Anterior cingulate cortex (tissue), 58 donors: ENCODE measurements at regions not wholly inside any gene's neighbourhood (a gene's known extent, or its start where the extent isn't known, plus 50 kb on each side); places are given as distances from the start of the nearest gene placed in this dataset.
A peak's percentile ranks its signal among the peaks of the same experiment; 100 is the strongest.
"Not testable (repeated sequence)": the region's sequence is repeated elsewhere in the genome, so short reads cannot be mapped to it uniquely, and the experiment has no call there.

ENCODE experiments used
- DNase-seq, 58 donors: peaks; one replicate each; lab custom pipeline; 2025; lab: John Stamatoyannopoulos, UW

DNA sequence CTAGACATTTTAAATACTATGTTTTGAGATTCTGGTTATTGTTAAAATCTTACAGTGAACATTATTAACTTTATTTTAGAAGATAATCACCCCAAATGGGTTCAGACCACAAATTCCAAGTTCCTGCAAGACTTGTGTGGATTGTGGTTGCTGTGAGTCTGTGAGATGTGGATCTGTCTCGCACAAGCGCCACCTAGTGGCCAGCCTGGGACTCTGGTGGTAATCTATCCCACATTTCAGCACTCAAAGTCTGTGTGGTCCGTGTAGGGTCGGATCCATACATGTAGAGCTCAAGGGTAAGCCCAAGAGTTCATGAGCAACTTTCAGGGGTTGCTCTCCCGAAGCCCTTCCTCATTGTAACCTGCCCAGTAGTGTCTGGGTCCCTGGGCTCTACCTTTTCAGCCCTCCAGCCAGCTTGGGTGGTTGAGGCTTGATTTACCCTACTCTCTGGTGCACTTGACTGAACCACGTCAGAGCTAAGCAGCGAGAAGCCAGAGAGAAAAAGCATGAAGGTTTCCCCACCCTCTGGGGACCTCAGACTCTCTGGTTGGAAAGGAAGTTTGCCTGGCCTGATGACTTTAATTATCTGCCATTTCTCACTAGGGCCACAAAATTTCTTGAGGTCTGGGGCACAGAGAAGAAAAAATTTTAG, 129.2 kb downstream of the ARHGAP11B start:
- DNase-seq, result not testable (repeated sequence)

DNA sequence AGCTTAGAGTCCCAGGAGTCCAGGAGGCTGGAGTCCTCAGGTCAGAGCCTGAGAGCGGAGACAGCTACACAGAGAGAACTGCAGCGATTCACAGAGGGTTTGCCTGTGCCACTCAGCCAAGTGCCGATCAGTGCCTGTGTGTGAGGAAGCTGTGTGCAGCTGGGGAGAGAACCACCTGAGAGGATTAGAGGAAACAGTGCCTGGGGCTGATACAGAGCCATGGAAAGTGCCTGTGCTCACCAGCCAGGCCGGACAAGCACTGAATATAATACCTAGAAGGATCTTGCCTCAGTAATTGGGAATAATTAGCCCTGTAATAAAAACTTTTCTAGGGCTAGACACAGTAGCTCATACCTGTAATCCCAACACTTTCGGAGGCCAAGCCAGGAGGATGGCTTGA, 134.7 kb downstream of the ARHGAP11B start:
- DNase-seq, result not testable (repeated sequence)

DNA sequence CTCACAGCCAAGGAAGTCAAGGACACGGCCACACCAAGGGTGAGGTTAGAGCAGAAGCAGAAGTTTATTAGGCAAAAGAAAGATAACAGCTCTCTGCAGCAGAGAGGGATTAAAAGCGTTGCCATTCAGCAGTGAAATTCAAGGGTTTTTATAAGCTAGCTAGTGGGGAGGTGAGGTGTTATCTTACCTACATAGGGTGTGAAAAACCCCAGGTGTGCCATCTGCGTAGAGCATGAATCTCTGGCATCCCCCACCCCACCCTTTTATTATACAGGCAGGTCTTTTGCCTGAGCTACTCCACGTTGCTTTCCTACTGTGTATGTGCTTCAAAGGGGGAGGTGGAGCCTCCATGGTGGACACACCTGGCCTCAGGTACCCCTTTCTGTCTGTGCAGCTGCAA, 135.4 kb downstream of the ARHGAP11B start:
- DNase-seq, result not testable (repeated sequence)

DNA sequence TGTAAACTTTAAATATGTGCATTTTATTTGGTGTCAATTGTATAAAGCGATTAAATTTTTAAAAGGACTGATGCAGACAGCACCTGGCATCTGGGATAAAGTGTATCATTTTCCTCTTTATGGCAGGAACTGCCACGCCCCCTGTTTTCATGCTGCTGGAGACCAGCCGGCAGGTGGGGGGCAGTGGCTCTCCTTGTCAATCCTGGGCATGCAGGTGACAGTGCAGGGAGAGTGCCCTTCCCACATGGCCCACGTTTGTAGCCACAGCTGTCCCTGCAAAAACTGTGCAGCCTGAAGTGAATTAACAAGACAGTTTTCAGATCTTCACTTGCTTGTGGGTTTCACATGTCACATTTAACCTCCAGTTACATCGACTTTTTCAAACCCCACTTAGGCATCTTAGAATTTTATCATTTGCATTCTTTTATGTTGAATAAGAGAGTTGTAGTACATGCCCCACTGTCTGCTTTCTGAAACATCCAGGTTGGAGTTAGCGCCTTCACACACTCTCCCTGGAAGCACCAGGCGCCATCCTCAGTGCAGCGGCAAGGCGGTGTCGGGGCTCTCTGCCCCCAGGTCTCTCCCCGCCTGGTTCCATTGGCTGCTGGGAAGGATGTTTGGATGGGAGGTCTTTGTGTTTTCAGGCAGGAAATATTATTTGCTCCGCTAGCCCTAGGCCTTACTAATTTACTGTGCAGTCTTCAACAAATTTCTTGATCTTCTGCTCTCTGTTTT, 134.2 kb upstream of the FAN1 start:
- not testable (repeated sequence) for DNase-seq

DNA sequence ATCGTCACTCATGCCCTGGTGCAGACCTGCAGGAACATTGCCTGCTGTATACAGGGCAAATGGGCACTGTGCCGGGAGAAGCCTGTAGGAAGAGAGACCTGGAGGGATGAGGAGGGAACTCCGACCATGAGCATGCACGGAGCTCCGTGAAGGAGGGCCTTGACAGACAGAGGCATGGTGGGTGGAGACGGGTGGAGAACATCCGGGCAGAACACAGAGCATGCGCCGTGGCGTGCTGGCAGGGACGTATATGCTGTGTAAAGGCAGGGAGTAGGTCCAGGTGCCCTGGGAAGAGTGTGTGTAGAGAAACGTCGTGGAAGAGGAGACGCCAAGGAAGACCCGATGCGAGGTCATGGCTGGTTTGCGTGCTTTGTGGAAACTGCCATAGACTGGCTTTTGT, 133.0 kb upstream of the FAN1 start:
- no peak for DNase-seq

DNA sequence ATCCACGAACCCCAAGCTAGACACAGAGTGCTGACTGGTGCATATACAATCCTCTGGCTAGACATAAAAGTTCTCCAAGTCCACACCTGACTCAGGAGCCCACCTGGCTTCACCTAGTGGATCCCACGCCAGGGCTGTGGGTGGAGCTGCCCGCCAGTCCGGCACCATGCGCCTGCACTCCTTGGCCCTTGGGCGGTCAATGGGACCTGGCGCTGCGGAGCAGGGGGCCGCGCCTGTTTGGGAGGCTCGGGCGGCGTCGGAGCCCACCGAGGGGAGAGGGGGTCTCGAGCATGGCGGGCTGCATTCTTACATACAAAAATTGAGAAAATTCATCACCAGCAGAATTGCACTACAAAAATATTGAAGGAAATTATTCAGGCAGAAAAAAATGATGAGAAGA, 120.7 kb upstream of the FAN1 start:
- DNase-seq, result no peak

DNA sequence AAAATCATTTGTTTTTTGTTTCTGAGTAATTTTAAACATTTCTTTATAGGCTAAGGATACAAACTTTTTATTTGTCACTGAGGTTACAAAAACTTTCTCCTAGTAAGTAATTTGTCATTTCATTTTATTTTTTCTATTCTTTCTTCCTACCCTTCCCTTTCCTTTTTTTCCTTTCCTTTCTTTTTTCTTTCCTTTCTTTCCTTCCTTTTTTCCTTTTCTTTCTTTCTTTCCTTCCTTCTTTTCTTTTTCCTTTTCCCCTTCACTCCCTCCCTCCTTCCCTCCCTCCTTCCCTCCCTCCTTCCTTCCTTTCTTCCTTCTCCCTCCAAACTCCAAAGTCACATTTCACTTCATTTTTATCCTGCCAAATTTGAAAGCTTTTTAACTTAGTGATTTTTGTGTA, 115.1 kb upstream of the FAN1 start:
- no peak for DNase-seq

DNA sequence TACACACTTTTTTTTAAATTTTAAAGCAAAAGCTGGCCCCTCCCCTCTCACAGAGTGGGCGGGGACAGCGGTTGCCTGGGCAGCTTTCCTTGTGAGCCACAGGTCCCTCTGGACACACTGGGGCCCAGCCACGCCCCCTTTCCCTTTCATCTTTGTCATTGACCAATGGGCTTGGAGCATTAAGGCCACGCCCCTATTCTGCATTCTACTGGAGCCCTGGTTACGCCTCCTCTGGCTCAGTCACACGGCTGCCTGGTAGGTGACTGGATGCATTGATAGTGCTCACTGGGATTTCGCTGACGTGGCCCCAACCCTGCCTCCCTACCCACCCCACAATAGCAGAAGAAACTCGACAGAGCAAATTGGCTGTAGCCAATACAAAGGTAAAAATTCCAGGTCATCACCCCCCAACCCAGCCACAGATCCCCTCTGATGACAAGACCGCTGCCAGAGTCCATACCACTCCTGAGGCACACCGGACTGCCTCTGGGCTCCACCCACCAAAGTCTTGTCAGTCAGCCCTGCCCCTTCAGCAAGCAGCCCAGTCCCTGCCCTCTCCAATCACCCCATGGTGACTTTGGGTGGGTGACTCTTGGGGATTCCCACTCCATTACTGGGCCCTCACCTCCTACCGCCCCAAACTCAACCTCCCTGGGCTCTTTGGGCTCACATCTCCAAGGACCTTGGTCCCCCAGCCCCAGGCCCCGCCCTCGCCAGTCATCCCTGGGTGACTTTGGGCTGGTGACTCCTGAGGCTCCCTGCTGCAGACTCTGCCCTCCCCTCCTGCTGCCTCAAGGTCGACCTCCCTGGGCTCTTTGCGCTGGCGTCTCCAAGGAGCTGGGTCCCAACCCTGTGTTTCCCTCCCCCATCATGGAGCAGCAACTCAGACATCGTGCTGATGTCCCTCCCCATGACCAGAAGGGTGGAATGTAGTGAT, 112.2 kb upstream of the FAN1 start:
- no peak for DNase-seq

DNA sequence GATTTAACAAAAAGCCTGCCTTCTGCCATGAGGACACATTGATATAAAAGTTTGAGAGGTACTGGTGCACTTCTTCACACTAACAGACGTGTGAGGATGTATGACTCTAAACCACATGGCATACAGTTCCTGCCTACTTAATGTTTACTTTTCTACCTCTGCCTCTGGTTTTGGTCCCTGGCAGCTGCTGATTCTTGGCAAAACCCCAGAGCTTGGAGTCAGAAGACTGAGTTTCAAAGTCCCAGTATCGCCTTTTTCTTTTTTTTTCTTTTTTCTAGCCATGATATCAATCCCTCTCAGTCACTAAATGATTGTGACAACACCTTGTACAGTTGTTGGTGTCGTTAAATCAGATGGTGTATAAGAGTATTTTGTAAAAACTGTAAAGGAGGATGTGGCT, 110.9 kb upstream of the FAN1 start:
- DNase-seq, result not testable (repeated sequence)

DNA sequence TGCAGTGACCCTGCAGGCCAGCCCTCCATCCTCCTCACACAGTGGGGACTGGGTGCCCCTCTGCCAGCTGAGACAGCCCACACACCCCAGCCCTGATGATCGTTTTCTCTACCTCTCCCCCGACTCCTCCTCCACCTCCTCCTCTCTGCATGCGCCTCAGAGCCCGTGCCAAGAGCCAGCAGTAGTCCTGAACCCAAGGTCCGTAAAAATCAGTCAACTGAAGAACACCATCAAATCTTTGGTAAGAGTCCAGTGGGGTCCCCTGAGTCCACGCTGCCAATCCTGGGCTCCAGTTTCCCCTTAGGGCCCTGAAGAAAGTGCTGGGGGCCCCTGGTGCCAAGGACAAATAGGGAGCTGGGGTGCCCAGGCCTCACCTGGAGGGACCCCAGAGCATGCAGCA, 109.3 kb upstream of the FAN1 start:
- no peak for DNase-seq

DNA sequence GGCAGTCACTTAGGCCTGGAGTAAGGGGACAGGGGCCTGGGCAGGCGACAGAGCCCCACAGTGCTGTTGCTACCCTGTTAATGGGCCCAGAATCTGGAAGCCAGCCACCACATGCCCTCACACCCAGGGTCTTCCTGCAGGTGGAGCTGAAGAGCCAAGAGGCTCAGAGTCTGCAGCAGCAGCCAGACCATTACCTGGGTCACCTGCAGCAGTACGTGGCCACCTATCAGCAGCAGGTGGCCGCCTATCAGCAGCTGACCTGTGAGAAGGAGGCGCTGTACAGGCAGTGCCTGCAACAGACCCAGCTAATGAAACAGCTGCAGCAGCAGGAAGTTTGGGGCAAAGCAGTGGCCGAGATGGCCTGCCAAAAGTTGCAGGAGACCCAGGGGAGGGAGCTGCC, 104.2 kb upstream of the FAN1 start:
- DNase-seq, result not testable (repeated sequence)

DNA sequence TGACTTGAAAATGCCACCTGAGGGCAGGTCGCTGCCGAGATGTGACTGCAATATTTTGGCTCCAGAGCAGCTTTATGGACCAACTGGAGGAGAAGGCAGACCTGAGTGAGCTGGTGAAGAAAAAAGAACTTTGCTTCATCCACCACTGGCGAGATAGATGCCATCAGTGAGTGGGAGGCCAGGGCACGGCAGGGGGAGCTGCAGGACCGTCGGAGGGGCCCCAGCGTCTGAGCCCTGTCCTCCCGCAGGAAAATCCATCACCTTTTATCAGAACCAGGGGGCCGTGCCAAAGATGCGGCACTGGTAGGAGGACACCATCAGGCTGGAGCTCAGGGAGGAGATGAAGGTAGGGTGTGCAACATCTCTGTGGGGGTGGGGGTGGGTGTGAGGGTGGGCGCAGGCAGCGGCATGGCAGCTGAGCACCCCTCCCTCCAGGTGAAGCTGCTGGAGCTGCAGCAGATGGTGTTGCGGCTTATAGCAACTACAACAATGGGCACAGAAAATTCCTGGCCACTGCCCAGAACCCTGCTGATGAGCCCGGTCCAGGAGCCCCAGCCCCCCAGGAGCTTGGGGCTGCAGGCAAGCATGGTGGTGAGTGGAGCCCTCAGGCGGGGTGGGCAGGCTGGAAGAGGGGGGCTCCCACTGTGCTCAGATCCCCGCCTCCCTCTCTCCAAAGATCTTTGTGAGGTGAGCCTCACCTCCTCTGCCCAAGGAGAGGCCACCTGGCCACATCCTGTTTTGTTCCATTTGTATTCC, 102.4 kb upstream of the FAN1 start:
- DNase-seq, result peak in 5 of 58 donors; percentile 8 to 14 (median 9)

DNA sequence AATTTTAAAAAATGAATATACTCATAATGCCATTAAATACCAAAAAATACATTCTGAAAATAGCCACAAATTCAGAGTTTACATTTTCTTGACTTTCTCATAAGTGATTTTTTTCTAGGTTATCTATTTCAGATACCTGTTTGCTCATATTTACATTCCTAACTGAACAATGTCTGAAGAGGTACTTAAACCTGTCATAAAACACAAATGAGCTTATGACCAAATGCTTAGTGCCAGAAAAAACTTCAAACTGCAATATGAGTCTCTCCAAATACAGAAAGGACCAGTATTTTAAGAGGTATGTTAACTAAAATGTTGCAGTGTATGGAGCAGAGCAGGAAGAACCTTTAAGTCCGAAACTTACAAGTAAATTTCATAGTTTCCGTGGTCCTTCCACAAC, 101.7 kb upstream of the FAN1 start:
- DNase-seq, result not testable (repeated sequence)

DNA sequence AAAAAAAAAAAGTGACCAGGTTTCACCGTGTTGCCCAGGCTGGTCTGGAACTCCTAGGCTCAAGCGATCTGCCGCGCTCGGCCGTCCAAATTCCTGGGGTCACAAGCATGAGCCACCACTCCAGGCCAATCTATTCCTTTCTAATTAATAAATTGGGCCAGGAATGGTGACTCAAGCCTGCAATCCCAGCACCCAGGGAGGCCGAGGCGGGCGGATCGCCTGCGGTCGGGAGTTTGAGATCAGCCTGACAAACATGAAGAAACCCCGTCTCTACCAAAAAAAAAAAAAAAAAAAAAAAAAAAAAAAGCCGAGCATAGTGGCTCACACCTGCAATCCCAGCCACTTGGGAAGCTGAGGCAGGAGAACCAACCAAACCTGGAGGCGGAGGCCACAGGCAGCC, 100.0 kb upstream of the FAN1 start:
- DNase-seq, result not testable (repeated sequence)

DNA sequence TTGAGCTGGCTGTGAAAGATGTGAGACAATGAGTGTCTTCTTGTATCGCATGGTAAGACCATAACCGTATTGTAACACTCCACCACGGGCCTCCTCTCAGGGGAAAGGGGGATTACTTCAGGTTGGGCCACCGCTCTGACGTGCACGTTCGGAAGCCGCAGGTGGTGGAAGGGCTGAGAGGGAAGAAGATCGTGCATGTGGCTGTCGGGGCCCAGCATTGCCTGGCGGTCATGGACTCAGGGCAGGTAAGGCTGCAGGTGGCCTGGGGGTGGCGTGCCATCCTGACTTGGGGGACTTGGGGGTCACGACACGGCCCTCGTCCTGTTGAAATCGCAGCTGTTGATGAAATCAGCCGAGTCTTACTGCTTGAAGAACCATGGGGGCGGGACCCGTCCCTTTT, 87.3 kb upstream of the FAN1 start:
- DNase-seq, result no peak

DNA sequence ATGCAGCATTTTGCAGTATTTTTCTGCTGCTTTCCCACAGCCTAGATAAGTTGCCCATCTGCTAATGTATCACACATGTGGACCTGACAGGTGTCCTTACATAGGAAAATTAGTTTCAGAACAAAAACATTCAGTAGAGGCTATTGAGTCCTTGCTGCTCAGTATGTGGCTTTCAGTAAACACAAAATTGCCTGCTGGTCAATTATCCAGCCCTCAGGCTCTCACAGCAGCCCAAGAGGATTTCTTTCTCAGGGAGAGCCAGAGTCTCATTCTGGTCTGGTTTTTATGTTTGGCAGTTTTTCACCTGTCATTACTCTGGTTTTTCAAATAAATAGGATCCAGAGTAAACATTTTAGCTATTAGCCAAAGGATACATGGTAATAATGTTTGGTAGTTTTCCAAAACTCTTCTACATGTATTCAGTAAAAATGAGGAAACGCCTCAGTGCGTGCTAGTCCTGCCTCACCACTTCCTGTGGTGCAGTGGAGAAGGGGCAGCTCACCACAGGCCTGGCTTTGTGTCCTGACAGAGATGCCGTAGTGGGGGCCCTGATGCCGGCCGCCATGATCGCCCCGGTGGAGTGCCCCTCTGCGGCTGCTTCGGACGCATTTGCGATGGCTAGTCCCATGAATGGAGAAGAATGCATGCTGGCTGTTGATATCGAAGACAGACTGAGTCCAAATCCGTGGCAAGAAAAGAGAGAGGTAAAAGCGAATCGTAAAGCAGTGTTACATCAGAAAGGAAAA, 80.5 kb upstream of the FAN1 start:
- DNase-seq, result peak in 5 of 58 donors; percentile 1 to 22 (median 9)

DNA sequence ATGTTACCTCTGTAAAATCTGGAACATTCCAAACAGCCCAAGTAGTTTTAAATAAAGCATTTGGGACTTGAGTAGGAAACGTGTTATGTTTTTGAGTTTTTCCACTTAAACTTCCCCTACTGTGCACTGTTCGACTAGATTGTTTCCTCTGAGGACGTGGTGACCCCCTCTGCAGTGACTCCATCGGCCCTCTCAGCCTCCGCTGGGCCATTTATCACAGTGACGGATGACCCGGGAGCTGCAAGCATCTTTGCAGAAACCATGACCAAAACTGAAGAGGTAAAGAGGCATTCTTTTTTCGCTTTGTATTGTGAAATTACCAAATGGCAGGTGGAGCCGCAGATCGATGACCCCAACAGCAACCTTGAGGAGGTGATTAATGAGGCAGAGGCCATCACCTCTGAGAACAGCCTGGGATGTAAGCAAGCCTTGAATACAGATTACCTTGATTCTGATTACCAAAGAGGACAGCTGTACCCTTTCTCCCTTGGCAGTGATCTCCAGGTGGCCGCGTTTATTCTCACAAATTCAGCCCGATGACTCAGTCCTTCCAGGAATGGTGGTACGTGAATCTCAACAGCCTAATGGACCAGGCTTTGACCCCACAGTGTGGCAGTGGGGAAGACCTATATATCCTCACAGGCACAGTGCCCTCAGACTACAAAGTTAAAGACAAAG, 79.1 kb upstream of the FAN1 start:
- no peak for DNase-seq

DNA sequence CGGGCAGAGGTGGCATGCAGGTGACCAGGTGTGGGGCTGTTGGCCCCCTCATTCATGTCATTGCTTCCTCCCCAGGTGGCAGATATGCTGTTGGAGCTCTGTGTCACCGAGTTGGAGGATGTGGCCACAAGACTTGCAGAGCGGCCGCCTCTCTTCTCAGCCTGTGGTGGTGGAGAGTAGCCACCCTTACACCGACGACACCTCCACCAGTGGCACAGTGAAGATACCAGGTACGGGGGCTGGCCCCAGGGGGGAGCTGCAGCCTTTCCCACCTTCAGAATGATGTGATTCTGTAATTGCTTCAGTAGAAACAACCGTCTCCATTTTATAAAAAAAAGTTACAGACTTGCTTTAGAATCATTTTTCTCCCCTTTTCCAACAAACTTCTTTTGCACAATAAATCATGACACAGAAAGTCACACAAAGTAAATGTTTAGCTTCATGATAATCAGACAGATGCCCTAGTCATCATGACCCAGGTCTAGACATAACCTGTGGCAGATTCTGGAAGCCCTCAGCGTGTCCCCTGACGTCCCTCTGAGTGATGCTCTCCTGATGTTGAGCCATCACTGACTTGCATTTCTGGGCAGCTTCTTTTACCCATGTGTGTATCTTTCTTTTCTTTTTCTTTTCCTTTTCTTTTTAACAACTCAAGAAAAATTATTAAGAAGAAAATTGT, 76.0 kb upstream of the FAN1 start:
- no peak for DNase-seq

DNA sequence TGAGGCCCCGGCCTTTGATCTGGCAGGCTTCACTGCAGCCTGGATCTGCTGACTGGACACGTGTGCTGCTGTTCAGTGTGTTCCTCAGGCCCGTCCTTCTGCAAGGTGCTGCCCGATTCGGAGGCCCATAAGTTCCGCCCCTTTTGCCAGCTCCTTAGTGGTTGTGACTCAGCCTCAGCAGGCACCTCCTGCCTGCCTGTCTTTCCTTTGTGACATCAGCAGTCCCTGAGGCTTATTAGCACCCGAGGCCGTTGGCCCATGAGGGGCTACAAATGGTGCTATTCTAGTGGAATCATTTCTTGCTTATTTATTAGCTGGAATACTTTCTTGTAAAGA, 75.4 kb upstream of the FAN1 start:
- not testable (repeated sequence) for DNase-seq
